Activated CD4-positive, alpha-beta T cell treated with anti-CD3 and anti-CD28 coated beads, Interleukin-2, Interleukin-4, amounts not matched to agents 100 ng/mL and 50 ng/mL, durations not matched to agents 16 hours and 8 hours (primary cell): ENCODE measurements at regions not wholly inside any gene's neighbourhood (a gene's known extent, or its start where the extent isn't known, plus 50 kb on each side); places are given as distances from the start of the nearest gene placed in this dataset.
A peak's percentile ranks its signal among the peaks of the same experiment; 100 is the strongest.

Source experiments
- DNase-seq: peaks from one replicate; pipeline ENCODE4 v3.0.0-alpha.2; 2020; ENCODE audit warnings: low spot score

DNA sequence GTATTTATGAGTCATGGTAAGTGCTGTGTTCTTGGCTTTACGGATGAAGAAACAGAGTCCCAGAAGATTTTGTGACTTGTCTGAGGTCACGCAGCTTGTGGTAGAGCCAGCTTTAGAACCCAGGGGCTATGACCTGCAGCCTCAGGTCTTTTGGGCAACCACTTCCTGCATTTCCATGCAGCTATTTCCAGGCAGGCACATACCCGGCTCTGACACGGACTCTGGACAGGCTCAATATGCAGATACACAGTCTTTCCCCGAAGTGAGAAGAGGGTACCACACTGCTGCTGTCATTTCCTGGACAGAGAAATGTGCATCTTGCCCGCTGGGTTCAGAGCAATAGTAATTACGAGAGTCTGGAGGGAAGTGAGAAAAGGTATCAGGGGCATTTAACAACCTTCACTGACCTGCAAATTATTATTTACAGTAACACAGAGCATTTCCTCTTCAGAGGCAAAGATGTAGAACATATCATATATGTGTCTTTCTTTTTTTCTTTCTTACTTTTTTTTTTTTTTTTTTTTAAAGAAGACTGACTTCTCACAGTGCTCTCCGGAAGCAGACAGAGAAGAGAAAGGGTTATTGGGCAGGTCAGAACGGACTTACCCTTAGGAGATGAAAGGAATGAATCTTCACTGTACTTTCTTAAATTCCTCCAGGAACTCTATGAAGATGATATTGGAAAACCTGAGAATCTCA lies 185.1 kb downstream of the CLIC5 start:
- DNase-seq = peak; percentile 89

DNA sequence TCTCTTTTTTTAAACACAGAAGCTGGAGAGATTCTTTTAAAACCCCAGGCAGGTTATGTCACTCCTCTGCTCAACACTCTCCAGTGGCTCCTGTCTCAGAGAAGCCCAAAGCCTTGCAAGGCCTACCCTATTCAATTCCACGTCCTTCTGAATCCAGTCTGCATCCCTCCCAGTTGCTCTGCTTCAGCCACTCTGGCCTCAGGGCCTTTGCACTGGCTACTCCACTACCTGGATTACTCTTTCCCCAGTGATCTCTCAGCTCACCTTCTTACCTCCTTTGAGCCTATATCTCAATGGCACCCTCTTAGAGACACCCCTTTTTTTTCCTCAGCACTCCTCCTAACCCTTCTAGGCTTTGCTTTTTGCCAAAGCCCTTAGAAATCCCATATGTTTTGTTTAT lies 185.8 kb downstream of the CLIC5 start:
- DNase-seq = no peak

DNA sequence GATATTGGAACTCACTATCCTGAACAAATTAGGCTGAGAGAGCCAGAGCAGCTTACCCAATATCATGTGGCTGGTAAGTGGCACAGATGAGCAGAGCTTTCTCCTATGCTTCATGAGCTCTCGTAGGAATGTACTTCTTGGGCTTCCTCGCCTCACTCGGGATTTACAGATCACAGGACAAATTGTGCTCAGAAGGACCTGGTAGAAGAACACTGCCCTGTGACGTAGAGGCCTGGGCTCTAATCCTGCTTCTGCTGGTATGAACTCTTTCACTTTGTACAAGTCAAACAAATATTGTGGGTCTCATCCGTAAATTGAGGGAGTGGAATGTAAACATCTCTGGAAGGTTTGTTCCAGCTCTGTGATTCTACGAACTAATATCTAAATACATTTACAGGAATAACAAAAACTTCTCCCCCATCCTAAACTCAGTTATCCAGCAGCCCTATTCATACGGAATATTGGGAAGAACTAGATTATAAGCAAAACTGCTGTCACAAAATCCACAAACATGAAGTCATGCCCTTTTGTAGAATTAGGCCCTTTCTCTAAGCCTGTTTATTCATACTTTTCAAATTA lies 187.6 kb downstream of the CLIC5 start:
- DNase-seq = no peak

DNA sequence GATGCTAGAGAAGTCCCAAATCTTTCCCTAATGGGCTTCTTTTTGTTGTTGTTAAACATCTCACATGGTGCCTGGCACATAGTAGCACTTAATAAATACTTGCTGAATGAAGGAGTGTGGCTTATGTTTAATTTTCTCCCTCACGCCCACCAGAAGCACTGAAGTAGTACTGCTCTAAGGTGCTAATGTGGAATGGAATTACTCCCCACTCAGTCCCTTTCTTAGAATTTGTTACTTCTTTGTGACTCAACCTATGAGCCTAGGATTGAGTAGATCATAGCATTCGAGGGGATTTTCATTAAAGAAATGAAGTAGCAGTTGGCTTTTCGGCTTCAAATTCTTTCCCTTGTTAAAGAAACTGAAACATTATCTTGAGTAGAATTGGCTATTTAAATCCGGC lies 192.8 kb downstream of the CLIC5 start:
- no peak for DNase-seq

DNA sequence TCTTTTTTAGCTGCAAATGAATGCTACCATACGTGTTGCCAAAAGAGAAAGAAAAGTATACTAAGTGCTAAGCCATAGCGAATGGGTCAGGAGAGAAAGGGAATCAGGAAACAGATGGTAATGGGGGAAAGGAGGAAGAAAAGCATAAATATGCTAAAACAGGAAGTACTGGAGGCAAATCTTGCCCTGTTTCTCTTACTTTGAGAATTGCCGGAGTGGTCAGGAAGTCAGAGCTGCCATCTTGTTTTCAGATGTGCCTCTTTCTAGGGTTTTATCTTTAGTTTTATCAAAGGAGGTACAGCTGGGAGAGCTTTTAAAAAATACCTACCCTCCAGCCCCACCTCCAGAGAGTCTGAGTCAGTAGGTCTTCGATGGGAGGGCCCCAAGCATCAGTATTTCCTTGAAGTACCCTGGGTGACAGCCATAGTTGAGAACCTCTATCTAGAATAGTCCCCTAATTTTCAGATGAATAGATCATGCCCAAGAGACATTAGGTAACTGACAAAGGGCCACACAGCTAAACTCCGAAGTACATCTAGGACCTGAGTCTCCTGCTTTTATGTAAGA lies 193.3 kb downstream of the CLIC5 start:
- DNase-seq = peak; percentile 48

DNA sequence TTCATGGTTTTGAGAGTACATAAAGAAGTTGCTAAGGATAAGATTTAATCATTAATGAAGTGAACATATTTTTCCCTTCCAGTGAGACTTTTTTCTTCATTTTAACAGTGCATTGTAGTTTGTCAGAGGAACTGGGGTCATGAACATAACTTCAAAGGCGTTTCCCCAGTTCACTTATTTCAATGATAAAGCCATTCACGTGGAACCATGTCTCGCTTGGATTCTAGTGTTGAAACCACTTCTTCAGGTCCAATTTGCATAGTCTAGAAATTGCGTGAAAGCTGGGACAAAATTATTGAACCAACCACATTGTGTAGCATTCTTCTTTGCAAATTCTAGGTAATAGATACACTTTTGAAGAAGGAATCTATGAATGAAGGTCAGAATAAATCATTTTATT lies 197.0 kb downstream of the CLIC5 start:
- no peak for DNase-seq

DNA sequence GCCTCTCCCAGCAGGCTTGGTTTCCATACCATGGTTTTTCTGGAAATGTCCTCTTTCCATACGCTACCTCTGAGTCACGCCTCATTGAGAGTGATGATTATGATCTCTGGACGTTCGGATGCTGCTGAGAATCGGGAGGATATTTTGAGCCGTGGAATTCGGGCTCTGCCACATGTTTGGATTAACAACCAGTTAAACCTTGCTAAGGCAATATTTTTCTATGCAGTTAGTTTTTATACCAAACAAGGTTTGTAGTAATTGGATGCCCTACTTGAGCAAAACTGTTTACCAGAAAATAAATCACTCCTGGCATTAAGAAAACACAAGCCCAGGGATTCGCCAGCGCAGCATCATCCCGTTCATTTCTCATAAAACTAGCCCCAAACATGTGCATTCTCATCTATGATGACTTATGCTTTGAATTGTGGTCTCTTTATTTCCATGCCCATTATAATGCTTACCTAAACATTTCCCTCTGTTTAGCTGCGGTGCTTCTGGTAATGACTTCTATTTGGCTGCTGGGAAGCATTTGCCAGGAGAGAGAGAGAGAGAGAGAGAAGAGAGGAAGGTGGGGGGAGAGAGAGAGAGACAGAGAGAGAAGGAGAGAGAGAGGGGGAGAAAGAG lies 198.9 kb downstream of the CLIC5 start:
- no peak for DNase-seq

DNA sequence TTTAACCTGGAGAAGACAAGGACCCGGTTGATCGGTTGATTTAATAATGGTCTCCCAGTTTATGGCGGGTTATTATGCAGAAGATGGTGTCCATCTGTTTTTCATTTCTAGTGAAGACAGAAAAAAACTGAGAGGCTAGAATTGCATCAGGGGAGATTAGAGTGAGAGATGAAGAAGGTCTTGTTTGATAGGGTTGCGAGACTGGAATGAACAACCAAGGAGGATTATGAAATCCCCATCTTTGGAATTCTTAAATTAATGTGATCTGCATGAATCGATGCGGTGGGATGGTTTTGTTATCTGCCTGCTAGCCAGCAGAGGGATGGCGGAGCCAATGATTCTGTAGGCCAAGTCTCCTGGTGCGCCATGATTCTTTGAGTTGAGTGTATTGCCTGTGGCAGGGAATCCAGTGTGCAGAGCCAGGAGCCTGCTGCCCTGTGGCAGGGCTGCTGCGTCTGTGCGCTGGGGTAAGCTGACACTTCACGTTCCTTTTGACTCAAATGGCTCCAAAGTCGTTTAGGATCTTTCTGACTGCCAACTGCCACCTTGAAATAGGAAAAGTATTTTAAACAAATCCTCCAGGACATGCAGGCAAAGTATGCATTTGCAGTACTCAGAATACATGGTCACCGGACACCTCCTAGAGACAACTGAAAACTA lies 200.1 kb downstream of the CLIC5 start:
- no peak for DNase-seq

DNA sequence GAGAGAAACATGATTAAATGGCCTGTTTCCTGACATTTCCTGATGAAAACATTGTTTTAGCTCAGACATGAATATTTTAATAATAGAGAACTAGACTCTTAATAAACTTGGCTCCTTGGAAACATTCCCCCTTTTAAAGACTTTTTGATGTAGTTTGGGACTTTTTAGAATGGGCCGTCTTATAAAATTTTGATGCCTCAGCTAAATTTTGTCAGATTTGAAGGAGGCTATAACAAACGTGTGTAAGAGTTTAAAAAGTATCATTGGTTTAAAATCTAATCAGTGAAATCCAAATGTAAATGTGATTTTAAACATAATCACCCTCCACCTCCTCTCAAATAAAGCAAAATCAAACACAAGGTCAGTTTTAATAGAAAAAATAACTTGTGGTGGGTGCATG lies 200.9 kb downstream of the CLIC5 start:
- DNase-seq = no peak

DNA sequence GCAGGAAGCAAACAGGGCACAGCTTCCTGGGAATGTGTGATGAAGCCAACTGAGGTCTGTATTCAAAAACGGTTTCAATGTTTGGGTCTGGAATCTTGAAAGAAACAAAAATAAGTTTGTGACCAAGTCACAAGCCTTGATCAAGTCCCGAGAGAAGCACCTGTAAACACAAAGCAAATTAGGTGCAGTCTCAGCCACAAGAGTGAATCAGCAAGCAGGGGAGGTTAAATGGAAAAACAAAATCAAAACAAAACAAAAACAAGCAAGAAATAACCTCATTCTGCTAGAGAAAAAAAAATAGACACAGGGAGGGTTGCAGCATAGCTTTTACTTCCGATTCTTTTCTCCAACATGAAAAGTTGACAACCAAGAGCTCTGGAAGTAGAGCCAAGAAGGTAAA lies 201.7 kb downstream of the CLIC5 start:
- no peak for DNase-seq

DNA sequence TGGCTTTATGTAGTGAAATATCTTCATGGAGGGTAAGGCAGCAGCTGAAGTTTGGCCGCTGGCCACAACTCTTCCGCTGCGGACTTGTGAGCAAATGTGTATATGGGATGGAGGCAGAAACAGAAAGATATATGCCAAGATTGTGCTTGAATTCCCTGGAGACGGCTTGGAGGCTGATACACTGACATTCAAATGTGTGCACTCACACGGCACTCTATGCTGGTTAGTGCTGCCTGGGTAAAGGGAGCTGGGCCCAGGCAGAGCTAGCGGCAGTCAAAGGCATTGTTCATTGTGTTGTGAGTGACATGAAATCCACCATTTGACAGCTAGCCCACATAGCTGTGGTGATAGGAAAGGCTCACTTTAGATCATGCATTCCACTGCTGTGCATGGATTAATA lies 202.7 kb downstream of the CLIC5 start:
- DNase-seq = no peak

DNA sequence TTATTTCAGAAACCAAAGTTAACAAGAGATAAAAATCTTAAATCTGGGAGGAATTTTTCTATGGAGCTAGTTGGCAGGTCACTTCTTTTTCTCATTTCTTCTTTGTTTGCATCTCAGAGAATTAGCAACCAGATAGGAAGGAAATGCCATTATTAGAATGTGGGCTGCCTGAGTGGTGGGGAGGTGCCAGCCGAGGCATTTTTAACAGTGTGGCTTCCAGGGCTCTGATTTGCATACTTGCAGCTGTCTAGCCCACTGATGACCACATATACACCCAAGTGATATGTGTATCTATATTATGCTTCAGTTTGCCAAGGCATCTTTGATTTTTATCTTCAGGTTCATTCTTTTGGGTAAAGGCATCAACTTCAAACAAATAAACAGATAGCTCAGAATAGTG lies 206.7 kb downstream of the CLIC5 start:
- no peak for DNase-seq

DNA sequence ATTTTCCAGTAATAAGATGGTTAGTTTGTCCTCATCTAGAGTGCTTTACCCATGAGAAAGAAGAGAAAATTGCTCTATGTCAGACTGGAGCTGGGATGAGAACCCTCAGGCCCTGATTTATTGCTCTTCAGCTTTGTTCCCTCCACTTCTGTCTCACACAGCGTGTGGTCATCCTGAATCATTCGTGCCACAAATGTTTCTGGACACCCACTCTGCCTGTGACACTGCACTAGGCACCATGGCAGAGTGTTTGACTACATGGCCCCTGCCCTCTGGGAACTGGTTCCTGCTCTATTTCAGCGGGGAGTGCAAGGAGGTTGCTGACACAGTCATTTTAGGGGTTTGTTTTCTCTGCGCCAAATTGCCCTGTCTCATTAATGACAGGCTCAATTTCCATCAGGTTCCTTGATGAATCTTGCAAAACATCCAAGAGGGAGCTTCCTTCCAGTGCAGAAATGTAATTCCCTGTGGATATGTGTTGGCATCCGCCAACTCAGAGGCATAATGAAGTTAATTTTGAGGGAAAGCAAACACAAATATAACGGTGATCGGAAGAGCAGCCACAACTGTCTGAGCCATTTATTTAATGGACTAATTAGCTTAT lies 207.5 kb downstream of the CLIC5 start:
- DNase-seq = no peak

DNA sequence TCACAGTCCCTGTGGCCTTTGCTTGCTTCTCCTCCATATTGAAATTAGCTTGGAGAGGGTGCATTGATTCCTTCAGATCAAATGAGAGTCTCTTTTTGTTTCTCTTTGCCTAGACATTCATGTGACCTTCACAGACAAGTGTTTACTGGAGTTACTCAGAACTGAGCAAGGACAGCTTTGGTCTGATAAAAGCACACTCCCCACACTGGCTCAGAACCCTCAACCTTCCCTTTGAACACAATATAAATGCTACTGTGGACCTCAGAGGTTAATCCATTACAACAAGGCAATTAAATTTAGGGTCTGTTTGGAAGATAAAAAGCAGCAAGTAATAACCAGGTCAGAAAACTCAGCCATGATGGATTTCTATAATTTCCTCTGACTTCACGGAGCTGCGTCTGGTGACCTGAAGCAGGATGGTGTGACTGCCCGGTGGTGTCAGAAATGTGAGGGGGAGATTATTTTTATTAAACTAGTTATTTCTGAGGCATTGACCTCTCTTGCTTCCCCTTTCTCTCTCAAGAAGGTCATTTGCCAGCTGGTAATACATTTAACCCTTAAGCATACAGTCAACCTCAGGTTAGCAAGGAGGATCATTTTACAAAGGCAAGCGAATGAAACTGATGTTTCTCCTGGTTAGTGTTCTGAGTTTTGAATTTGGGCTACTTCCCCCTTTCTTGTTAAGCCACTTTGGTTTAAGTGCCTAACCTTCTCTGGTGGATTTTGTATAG lies 208.2 kb downstream of the CLIC5 start:
- no peak for DNase-seq

DNA sequence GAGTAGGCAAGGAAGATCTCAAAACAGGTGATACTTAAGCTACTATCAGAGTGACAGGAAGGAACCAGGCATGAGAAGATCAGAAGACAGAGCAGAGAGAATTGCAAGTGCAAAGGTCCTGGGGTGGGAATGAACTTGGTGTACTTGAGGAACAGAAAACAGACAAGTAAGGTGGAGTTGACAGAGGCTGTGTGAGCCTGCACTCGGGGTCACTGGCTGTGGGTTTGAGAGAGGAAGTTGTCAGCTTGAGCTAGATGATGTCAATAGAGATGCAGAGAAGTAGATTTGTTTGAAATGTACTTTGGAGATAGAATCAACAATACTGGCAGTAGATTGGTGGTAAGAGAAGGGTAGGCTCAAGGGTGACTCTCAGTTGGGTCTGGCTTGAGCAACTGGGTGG lies 209.5 kb downstream of the CLIC5 start:
- no peak for DNase-seq

DNA sequence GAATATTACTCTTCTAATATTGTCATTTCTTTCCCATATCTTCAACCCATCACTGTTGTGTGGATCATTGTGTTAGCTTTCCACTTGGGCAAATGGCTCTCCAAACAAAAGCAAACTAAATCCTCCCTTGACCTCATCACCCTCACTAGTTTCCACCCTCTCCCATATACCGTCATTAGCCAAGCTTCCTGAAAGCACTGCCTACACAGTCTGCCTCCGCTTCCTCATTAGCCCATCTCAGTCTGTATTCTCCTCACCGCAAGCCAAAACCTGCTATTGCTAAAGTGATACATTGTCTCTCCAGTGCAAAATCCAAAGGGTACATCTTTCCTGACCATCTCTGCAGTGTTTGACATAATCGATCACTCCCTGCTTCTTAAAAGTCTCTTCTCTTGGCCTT lies 212.6 kb downstream of the CLIC5 start:
- DNase-seq = no peak

DNA sequence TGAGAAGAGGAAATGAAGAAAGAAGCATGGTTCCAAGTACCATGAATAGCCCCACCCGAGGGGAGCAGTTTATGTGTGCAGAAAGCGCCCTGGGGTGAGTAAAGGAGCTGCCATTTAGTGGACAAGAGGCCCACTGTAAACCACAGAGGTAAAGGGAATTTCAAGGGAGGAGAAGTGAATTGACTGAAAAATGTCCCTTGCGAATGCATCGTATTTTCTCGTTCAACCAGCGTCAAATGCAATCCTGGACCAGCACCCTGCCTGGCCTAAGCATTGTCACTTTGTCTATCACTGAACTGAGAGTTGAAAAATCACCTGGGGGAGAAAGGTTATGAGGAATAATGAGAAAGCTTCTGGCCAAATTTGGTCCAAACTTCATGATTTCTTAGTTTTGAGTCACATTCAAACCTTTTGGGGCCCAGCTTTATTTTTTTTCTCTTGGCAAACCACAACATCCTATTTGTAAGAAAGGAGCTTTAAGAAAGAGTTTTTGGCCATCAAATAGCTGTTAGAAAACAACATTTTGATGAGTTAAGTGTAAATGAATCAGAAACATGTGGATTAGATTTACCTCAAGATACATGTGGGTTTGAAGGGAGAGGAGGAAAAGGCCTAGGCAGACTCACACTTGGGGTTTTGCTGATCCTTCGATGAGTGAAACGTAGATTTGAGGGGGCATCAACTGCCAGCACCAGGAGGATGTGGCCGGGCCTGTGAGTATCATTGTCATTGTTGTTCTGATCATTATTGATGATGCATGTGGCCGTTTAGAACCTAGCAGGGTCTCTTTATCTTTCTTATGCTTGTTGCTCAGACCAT lies 214.0 kb downstream of the CLIC5 start:
- peak; percentile 94 for DNase-seq

DNA sequence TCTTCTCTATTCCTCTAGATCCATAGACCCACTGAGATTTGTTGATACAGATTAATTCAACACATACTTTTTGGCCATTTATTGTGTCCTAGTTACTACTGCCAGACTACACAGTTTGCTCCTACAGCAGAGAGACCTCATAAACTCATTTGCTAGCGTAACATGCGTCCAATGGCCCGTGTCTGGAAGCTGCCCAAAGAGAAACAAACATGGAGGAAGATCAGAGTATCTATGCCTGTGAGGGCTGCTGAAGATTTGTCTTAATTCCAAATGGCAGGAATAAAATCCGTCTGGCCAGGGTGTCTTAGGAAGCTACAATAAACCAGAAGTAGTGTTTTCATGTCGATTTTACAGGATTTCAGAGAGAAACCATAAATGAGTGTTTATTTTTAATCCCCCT lies 214.7 kb downstream of the CLIC5 start:
- DNase-seq = no peak

DNA sequence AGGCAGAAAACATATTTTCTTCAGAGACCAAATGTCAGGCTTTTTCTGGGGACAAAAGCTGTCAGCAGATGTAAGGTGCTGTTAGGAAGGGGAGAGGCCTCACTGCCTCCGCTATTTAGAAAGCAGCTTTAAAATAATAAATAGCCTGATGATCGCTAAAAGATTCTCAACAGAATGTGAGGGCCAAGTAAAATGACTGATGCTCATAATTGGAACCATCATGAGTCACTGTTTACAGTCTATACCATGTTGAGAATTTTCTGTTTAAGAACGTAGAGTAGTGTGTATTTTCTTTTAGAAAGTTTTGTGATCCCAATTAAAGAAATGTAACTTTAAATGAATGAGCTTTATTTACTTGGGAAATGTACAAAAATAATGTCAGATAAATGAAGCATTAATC lies 220.0 kb downstream of the CLIC5 start:
- no peak for DNase-seq

DNA sequence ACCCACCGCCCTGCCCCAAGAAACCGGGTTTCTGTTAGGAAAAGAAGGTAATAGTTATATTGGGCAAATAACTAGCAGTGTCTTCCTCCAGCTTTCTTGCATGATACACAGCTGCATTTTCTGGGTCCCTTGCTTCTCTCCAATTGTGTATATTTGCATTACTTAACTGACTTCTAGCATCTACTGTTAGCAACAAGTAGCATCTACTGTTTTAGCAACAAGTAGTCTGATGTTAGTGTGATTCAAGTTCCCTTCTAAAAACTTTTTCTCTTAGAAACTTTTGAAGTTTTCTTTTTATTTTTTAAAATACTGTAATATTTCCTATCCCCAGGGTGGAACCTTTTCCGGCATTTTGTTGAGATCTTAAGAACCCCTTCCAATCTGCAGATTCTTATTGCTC lies 221.2 kb downstream of the CLIC5 start:
- DNase-seq = no peak
